Erythroblast (primary cell): ENCODE measurements at regions not wholly inside any gene's neighbourhood (a gene's known extent, or its start where the extent isn't known, plus 50 kb on each side); places are given as distances from the start of the nearest gene placed in this dataset.

ENCODE experiments used
- GATA1 ChIP-seq: IDR thresholded peaks from 2 replicates; pipeline ENCODE4 v1.6.1; 2011; ENCODE audit warnings: low read depth, mild to moderate bottlenecking, control low read depth, low read length, moderate library complexity
- POLR2A ChIP-seq: IDR thresholded peaks from 2 replicates; pipeline ENCODE4 v1.6.1; 2011; ENCODE audit warnings: mild to moderate bottlenecking, low read length

DNA sequence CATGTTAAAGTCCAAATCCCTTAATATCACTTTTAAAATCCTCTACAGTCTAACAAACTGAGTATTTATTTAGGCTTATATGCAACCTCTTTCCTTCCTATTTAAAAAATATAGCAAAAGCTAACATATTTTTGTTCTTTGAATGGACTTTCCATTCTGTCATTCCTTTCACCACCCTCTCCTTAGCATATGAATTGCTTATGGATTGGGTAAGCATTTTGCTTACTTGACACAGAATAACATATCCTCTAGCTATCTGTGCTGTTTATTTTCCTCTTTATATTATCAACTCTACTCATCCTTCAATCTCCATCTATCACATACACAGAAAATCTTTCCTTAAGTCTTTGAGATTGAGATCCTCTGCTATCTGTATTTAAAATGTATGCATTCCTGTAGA lies 206.1 kb upstream of the NEIL3 start:
- TF ChIP-seq POLR2A (no peak), GATA1 (no peak)
